Glutamatergic neuron (in vitro differentiated cells): ENCODE measurements at regions not wholly inside any gene's neighbourhood (a gene's known extent, or its start where the extent isn't known, plus 50 kb on each side); places are given as distances from the start of the nearest gene placed in this dataset.

ENCODE experiments used
- DNase-seq: peaks from one replicate; pipeline ENCODE4 v3.0.0; 2022
- H3K27ac Mint-ChIP-seq: one replicate; pipeline ENCODE4 v1.8.0; 2020; ENCODE audit warnings: mild to moderate bottlenecking, mixed read lengths, inconsistent platforms; ENCODE audit not compliant: unreplicated experiment
- H3K27me3 Mint-ChIP-seq: one replicate; pipeline ENCODE4 v1.8.0; 2020; ENCODE audit warnings: mild to moderate bottlenecking, moderate library complexity, mixed read lengths, inconsistent platforms; ENCODE audit not compliant: unreplicated experiment
- H3K36me3 Mint-ChIP-seq: one replicate; pipeline ENCODE4 v1.8.0; 2020; ENCODE audit warnings: mild to moderate bottlenecking, mixed read lengths, inconsistent platforms; ENCODE audit not compliant: unreplicated experiment
- H3K4me1 Mint-ChIP-seq: one replicate; pipeline ENCODE4 v1.8.0; 2020; ENCODE audit warnings: mild to moderate bottlenecking, low read depth, mixed read lengths, inconsistent platforms; ENCODE audit not compliant: unreplicated experiment
- H3K4me3 Mint-ChIP-seq: one replicate; pipeline ENCODE4 v1.8.0; 2020; ENCODE audit warnings: mild to moderate bottlenecking, mixed read lengths, inconsistent platforms; ENCODE audit not compliant: unreplicated experiment
- H3K9me3 Mint-ChIP-seq: one replicate; pipeline ENCODE4 v1.8.0; 2020; ENCODE audit warnings: mild to moderate bottlenecking, moderate library complexity, mixed read lengths, inconsistent platforms; ENCODE audit not compliant: unreplicated experiment
- CTCF ChIP-seq: fragments of 200-600 bp; sonication (generic); IDR thresholded peaks from one replicate; pipeline ENCODE4 v1.5.0; 2021; ENCODE audit not compliant: partially characterized antibody, unreplicated experiment

DNA sequence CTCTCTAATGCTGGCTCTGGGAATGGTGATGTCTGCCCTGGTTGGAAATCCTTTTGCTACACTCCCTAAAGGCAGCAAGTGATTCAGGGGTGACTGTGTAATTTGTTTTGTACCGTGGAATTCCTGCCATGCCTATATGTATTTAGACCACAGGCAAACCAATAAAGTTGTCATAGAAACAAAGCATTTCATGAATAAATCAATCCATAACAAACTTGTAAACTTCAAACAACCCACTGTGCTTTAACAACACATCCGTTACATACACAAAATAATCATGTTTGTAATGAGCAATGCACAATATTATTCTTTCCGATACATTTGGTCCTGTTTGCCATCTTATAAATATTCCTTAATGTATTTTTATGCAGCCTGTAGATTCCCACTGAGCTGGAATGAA, 330.3 kb upstream of the SNX7 start:
- Mint-ChIP-seq H3K27me3 (no peaks in the 10 kb centered on the region), H3K4me3 (no peak overlapping the region), H3K9me3 (peaks cover 2% of the 10 kb centered on the region), H3K4me1 (peaks cover 5% of the 10 kb centered on the region), H3K36me3 (no peaks in the 10 kb centered on the region), H3K27ac (no peak overlapping the region)
- no peak for TF ChIP-seq CTCF
- DNase-seq = no peak

DNA sequence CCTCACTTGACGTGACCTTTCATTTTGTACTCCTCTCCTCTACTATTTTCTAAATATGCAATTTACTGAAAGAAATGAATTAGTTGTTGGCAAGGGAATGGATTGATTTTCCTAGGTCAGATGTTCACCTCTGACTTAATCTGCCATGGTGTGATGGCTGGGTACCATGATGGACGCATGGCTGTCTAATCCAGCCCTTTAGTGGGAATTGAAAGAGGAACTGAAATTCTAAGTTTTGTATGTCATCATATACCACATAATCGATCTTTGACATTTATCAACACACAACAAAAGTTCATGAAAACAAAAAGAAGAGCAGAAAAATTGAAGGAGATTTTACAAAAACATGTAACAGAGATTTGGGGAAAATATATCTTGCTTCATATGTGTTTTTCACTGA, 331.3 kb upstream of the SNX7 start:
- H3K36me3 Mint-ChIP-seq = no peaks in the 10 kb centered on the region
- peaks cover 5% of the 10 kb centered on the region for H3K4me1 Mint-ChIP-seq
- H3K9me3 Mint-ChIP-seq = peaks cover 2% of the 10 kb centered on the region
- no peak overlapping the region for H3K4me3 Mint-ChIP-seq
- H3K27me3 Mint-ChIP-seq = no peaks in the 10 kb centered on the region
- no peak for DNase-seq
- H3K27ac Mint-ChIP-seq = no peak overlapping the region
- no peak for TF ChIP-seq CTCF

- Mint-ChIP-seq H3K27ac (no peak overlapping the region), H3K27me3 (no peaks in the 10 kb centered on the region), H3K9me3 (peaks cover 2% of the 10 kb centered on the region), H3K4me1 (peaks cover 5% of the 10 kb centered on the region), H3K4me3 (no peak overlapping the region), H3K36me3 (no peaks in the 10 kb centered on the region)
- no peak for DNase-seq
- no peak for TF ChIP-seq CTCF
These were observed 332.7 kb upstream of the SNX7 start for GRCh38 chr1:98328855-98329254.

GRCh38 chr1:98327220-98327861, 334.2 kb upstream of the SNX7 start:
- Mint-ChIP-seq H3K27me3 (no peaks in the 10 kb centered on the region), H3K4me1 (no peaks in the 10 kb centered on the region), H3K4me3 (no peak overlapping the region), H3K36me3 (no peaks in the 10 kb centered on the region), H3K9me3 (peaks cover 2% of the 10 kb centered on the region), H3K27ac (no peak overlapping the region)
- peak; percentile 16 for DNase-seq
- no peak for TF ChIP-seq CTCF

DNA sequence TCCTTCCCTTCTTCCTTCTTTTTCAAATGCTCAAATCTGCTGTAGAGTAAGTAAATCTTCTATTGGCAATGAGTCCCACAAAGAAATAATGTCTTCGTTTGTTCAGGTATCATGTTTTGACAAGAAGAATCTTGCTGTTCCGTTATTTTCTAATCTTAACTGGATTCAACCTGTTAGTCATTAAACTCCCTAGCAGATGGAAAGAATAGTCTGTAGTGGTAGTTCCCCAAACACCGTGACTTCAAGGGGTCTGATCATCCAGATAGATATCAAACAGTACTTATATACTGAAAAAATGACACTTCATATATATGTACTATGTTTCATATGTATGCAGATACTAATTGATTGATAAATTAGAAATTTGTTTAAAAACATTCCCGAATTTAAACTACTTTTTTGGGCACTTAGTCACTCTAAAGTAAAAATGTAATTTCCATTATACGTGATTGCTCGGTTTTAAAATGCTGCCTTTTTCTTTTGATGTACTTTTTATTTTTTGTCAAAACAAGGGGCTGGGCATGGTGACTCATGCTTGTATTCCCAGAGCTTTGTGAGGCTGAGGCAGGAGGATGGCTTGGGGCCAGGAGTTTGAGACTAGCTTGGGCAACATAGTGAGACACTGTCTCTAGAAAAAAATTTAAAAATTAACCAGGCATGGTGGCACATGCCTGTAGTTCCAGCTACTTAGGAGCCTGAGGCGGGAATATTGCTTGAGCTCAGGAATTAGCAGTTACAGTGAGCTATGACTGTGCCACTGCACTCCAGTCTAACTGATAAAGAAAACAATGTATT, 335.7 kb upstream of the SNX7 start:
- Mint-ChIP-seq H3K36me3 (no peaks in the 10 kb centered on the region), H3K4me3 (no peak overlapping the region), H3K9me3 (peaks cover 2% of the 10 kb centered on the region), H3K27me3 (no peaks in the 10 kb centered on the region), H3K4me1 (no peaks in the 10 kb centered on the region), H3K27ac (no peak overlapping the region)
- no peak for TF ChIP-seq CTCF
- no peak for DNase-seq
